ENCODE measurements at regions not wholly inside any gene's neighbourhood (a gene's known extent, or its start where the extent isn't known, plus 50 kb on each side); places are given as distances from the start of the nearest gene placed in this dataset.

DNA sequence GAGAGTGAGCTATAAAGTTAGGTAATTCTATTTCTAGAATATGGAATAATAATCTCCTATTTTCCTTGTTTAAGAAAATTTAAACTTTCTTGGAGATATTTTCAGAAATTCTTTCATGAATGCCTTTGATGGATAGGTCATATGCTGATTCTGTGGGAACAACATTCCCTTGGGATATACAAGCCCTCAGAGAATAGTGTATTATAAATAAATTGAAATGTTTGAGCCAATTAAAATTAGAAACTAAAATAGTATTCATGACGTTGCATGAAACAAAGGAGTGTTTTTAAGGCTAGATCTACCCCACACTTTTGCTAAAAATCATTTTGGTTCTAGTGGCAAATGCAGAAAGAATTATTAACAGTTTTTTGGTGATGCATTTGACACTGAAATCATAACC is 269.3 kb upstream of the ANO3 start:
- intact Hi-C loops (cut with DNase I): no loop called here
- ATAC-seq (ENCODE audit: low FRiP score) (no peak), DNase-seq (no peak)
- H3K9me3 ChIP-seq (ENCODE audit: control insufficient read depth, low read length): no peaks in the 10 kb centered on the region
- no peaks in the 10 kb centered on the region for H3K36me3 ChIP-seq (ENCODE audit: control insufficient read depth in 1 of 2, insufficient read depth in 2 of 2, low read length in 1 of 2)
- H3K4me3 ChIP-seq (ENCODE audit: low read length in 2 of 2): no peak overlapping the region
- no peaks in the 10 kb centered on the region for H3K27me3 ChIP-seq (ENCODE audit: control insufficient read depth in 1 of 2, insufficient read depth in 2 of 2, low read length in 1 of 2)
- 3% methylated on average over 1 of the region's 1 CpG for WGBS, 2 donors
- H3K27ac ChIP-seq (ENCODE audit: low read depth in 1 of 2, low read length in 2 of 2): no peak overlapping the region
- peaks cover 0 to 3% of the 10 kb centered on the region in 2 donors for H3K4me1 ChIP-seq (ENCODE audit: control insufficient read depth in 1 of 2, insufficient read depth in 2 of 2, low read length in 2 of 2)

DNA sequence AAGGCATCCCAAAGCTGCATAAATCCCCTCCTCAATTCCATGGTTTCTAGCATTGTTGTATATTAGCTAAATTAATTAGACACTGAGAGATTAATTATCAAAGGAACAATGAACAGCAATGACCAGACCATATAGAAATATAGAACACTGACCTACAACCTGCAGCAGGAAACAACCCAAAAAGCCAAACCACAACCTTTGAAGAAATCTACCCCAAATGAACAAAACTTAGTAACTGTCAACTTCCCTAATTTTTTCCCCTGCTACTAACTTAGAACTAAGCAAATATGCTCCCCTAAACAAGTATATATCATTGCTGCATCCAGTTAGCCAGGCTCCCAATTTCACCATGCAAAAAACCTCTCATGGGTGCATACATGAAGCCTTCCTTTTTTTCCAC is 268.0 kb upstream of the ANO3 start:
- H3K9me3 ChIP-seq (ENCODE audit: control insufficient read depth, low read length): no peaks in the 10 kb centered on the region
- H3K27ac ChIP-seq (ENCODE audit: low read depth in 1 of 2, low read length in 2 of 2): no peak overlapping the region
- DNase-seq: no peak
- H3K36me3 ChIP-seq (ENCODE audit: control insufficient read depth in 1 of 2, insufficient read depth in 2 of 2, low read length in 1 of 2): no peaks in the 10 kb centered on the region
- no peaks in the 10 kb centered on the region for H3K27me3 ChIP-seq (ENCODE audit: control insufficient read depth in 1 of 2, insufficient read depth in 2 of 2, low read length in 1 of 2)
- no peak overlapping the region for H3K4me3 ChIP-seq (ENCODE audit: low read length in 2 of 2)
- intact Hi-C loops (cut with DNase I): no loop called here
- peaks cover 0 to 3% of the 10 kb centered on the region in 2 donors for H3K4me1 ChIP-seq (ENCODE audit: control insufficient read depth in 1 of 2, insufficient read depth in 2 of 2, low read length in 2 of 2)
- no peak for ATAC-seq (ENCODE audit: low FRiP score)

DNA sequence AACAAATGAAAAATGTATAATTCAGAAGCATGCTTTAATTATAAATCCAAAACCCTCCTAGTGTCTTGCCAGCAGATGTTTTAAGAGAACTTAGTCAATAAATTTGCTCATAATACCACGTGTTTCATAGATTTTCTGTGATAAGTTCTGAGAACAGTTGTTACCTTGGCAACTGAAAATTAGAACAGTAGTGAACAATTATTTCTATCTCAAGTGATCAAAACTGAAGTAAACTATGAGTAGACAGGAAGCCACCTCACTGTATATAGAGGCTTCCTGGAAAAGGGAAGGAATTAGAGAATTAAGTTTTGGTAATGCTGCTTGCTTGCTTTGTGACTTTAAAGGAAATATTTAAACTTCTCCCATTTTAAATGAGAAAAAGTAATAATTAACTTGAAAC is 266.0 kb upstream of the ANO3 start:
- DNase-seq (no peak), ATAC-seq (ENCODE audit: low FRiP score) (no peak)
- H3K36me3 ChIP-seq (ENCODE audit: control insufficient read depth in 1 of 2, insufficient read depth in 2 of 2, low read length in 1 of 2): no peaks in the 10 kb centered on the region
- intact Hi-C loops (cut with DNase I): no loop called here
- H3K4me3 ChIP-seq (ENCODE audit: low read length in 2 of 2): no peak overlapping the region
- no peaks in the 10 kb centered on the region for H3K9me3 ChIP-seq (ENCODE audit: control insufficient read depth, low read length)
- no peak overlapping the region for H3K27ac ChIP-seq (ENCODE audit: low read depth in 1 of 2, low read length in 2 of 2)
- WGBS, 2 donors: 58 to 79% methylated on average over 1 of the region's 1 CpG
- H3K27me3 ChIP-seq (ENCODE audit: control insufficient read depth in 1 of 2, insufficient read depth in 2 of 2, low read length in 1 of 2): no peaks in the 10 kb centered on the region
- peaks cover 0 to 3% of the 10 kb centered on the region in 2 donors for H3K4me1 ChIP-seq (ENCODE audit: control insufficient read depth in 1 of 2, insufficient read depth in 2 of 2, low read length in 2 of 2)

DNA sequence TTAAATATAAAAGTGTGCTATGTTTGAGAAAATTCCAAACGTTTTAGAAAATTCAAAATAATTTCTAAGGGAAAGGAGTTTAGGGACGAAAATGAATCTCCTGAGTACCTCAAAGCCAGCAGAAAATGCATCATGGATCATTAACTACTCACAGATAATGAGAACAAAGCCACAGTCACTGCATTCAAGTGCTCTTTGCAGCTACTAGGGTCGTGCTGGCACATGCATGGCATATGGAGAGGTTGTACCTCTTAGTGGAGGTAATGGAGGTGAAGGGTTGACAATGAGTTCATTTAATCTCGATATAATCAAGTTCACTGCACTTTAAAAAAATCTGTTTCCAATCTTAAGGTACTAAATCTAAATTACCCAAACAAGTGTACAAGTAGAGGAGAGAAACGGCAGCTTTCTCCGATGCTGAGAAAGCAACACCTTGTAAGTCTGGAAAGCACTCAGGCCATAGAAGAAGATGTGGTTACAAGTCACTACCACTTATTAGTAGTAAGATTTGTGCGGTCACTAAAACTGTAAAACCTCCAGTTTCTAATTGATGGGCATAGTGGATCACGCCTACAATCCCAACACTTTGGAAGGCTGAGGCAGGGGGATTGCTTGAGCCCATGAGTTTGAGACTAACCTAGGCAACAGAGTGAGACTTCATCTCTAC is 261.1 kb upstream of the ANO3 start:
- DNase-seq (no peak), ATAC-seq (ENCODE audit: low FRiP score) (no peak)
- Histone ChIP-seq H3K36me3 (ENCODE audit: control insufficient read depth in 1 of 2, insufficient read depth in 2 of 2, low read length in 1 of 2) (no peaks in the 10 kb centered on the region), H3K27me3 (ENCODE audit: control insufficient read depth in 1 of 2, insufficient read depth in 2 of 2, low read length in 1 of 2) (no peaks in the 10 kb centered on the region), H3K4me1 (ENCODE audit: control insufficient read depth in 1 of 2, insufficient read depth in 2 of 2, low read length in 2 of 2) (no peaks in the 10 kb centered on the region), H3K9me3 (ENCODE audit: control insufficient read depth, low read length) (no peaks in the 10 kb centered on the region), H3K27ac (ENCODE audit: low read depth in 1 of 2, low read length in 2 of 2) (no peak overlapping the region), H3K4me3 (ENCODE audit: low read length in 2 of 2) (no peak overlapping the region)
- WGBS, 2 donors: 75 to 78% methylated on average over 8 of the region's 8 CpGs
- intact Hi-C loops (cut with DNase I): no loop called here

DNA sequence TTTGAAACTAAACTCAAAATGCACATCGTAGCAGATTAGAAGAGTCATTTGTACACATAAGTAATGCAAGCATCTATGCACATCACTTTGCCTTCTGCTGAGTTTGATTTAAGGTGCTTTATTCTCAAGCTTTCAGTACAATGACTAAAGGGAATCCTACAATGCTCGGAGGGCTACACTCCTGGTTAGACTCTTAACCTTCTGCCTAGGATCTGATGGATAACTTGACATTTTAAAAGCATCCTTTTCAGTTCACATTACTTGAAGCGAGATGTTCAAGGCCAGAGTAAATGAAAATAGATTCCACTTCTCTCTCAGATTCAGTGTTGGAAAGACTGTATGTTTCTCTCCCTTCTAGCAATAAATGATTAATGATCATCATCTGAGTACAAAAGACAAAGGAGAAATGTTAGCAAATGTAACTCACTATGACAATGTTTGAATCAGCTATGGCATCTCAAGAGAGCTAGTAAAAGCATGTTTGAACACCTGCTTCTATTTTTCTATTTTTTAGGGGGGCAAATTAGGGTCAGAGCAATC is 259.2 kb upstream of the ANO3 start:
- Histone ChIP-seq H3K4me1 (ENCODE audit: control insufficient read depth in 1 of 2, insufficient read depth in 2 of 2, low read length in 2 of 2) (no peaks in the 10 kb centered on the region), H3K4me3 (ENCODE audit: low read length in 2 of 2) (no peak overlapping the region), H3K27me3 (ENCODE audit: control insufficient read depth in 1 of 2, insufficient read depth in 2 of 2, low read length in 1 of 2) (no peaks in the 10 kb centered on the region), H3K9me3 (ENCODE audit: control insufficient read depth, low read length) (no peaks in the 10 kb centered on the region), H3K36me3 (ENCODE audit: control insufficient read depth in 1 of 2, insufficient read depth in 2 of 2, low read length in 1 of 2) (no peaks in the 10 kb centered on the region), H3K27ac (ENCODE audit: low read depth in 1 of 2, low read length in 2 of 2) (no peak overlapping the region)
- no peak for ATAC-seq (ENCODE audit: low FRiP score)
- 76% methylated on average over 3 of the region's 3 CpGs for WGBS, 2 donors
- intact Hi-C loops (cut with DNase I): no loop called here
- DNase-seq: no peak

DNA sequence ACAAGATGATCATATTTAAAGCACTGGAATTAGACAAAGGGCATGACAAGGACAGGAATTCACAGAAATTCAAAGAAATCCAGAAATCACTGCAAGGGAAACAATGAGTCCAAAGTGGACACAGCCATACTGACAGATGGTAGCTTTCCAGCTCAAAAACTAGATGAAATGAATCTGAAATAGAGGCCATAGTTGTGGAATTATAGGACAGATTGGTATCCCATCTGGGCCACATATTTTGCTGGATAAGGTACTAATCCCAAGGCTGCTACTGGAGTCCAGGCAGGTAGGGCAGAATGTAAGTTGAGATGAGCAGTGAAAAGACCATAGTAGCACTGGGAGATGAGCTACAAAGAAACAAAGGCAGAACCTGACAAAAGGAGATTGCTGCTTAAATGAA is 258.3 kb upstream of the ANO3 start:
- ATAC-seq (ENCODE audit: low FRiP score): no peak
- no peak overlapping the region for H3K4me3 ChIP-seq (ENCODE audit: low read length in 2 of 2)

GRCh38 chr11:26076233-26076990 is 255.5 kb upstream of the ANO3 start:
- WGBS, 2 donors: 67 to 73% methylated on average over 3 of the region's 3 CpGs
- ATAC-seq (ENCODE audit: low FRiP score): no peak

More for the DNA sequence above, 258.3 kb upstream of the ANO3 start:
- H3K4me1 ChIP-seq (ENCODE audit: control insufficient read depth in 1 of 2, insufficient read depth in 2 of 2, low read length in 2 of 2): no peaks in the 10 kb centered on the region
- intact Hi-C loops (cut with DNase I): no loop called here
- H3K9me3 ChIP-seq (ENCODE audit: control insufficient read depth, low read length): no peaks in the 10 kb centered on the region
- H3K27ac ChIP-seq (ENCODE audit: low read depth in 1 of 2, low read length in 2 of 2): no peak overlapping the region
- no peaks in the 10 kb centered on the region for H3K27me3 ChIP-seq (ENCODE audit: control insufficient read depth in 1 of 2, insufficient read depth in 2 of 2, low read length in 1 of 2)
- no peak for DNase-seq
- no peaks in the 10 kb centered on the region for H3K36me3 ChIP-seq (ENCODE audit: control insufficient read depth in 1 of 2, insufficient read depth in 2 of 2, low read length in 1 of 2)

GRCh38 chr11:26078231-26078821 is 253.6 kb upstream of the ANO3 start:
- ATAC-seq (ENCODE audit: low FRiP score): no peak
- Histone ChIP-seq H3K4me3 (ENCODE audit: low read length in 2 of 2) (no peak overlapping the region), H3K4me1 (ENCODE audit: control insufficient read depth in 1 of 2, insufficient read depth in 2 of 2, low read length in 2 of 2) (no peaks in the 10 kb centered on the region), H3K27ac (ENCODE audit: low read depth in 1 of 2, low read length in 2 of 2) (no peak overlapping the region), H3K27me3 (ENCODE audit: control insufficient read depth in 1 of 2, insufficient read depth in 2 of 2, low read length in 1 of 2) (no peaks in the 10 kb centered on the region), H3K36me3 (ENCODE audit: control insufficient read depth in 1 of 2, insufficient read depth in 2 of 2, low read length in 1 of 2) (no peaks in the 10 kb centered on the region), H3K9me3 (ENCODE audit: control insufficient read depth, low read length) (no peaks in the 10 kb centered on the region)
- no peak for DNase-seq
- whole genome bisulfite sequencing, 2 donors: 27 to 34% methylated on average over 5 of the region's 5 CpGs
- intact Hi-C loops (cut with DNase I): no loop called here

More at GRCh38 chr11:26076233-26076990, 255.5 kb upstream of the ANO3 start:
- H3K4me3 ChIP-seq (ENCODE audit: low read length in 2 of 2): no peak overlapping the region
- H3K9me3 ChIP-seq (ENCODE audit: control insufficient read depth, low read length): no peaks in the 10 kb centered on the region
- H3K27me3 ChIP-seq (ENCODE audit: control insufficient read depth in 1 of 2, insufficient read depth in 2 of 2, low read length in 1 of 2): no peaks in the 10 kb centered on the region
- no peaks in the 10 kb centered on the region for H3K4me1 ChIP-seq (ENCODE audit: control insufficient read depth in 1 of 2, insufficient read depth in 2 of 2, low read length in 2 of 2)
- intact Hi-C loops (cut with DNase I): no loop called here
- H3K27ac ChIP-seq (ENCODE audit: low read depth in 1 of 2, low read length in 2 of 2): no peak overlapping the region
- no peaks in the 10 kb centered on the region for H3K36me3 ChIP-seq (ENCODE audit: control insufficient read depth in 1 of 2, insufficient read depth in 2 of 2, low read length in 1 of 2)
- no peak for DNase-seq

- H3K4me3 ChIP-seq (ENCODE audit: low read length in 2 of 2): no peak overlapping the region
- H3K9me3 ChIP-seq (ENCODE audit: control insufficient read depth, low read length): no peaks in the 10 kb centered on the region
- ATAC-seq (ENCODE audit: low FRiP score) (no peak), DNase-seq (no peak)
- no peaks in the 10 kb centered on the region for H3K4me1 ChIP-seq (ENCODE audit: control insufficient read depth in 1 of 2, insufficient read depth in 2 of 2, low read length in 2 of 2)
- 67 to 70% methylated on average over 3 of the region's 3 CpGs for WGBS, 2 donors
- intact Hi-C loops (cut with DNase I): no loop called here
- no peaks in the 10 kb centered on the region for H3K36me3 ChIP-seq (ENCODE audit: control insufficient read depth in 1 of 2, insufficient read depth in 2 of 2, low read length in 1 of 2)
- no peaks in the 10 kb centered on the region for H3K27me3 ChIP-seq (ENCODE audit: control insufficient read depth in 1 of 2, insufficient read depth in 2 of 2, low read length in 1 of 2)
- no peak overlapping the region for H3K27ac ChIP-seq (ENCODE audit: low read depth in 1 of 2, low read length in 2 of 2)
These were observed 247.6 kb upstream of the ANO3 start for GRCh38 chr11:26084313-26084712.
